SJCRH30 (cell line): ENCODE measurements at regions not wholly inside any gene's neighbourhood (a gene's known extent, or its start where the extent isn't known, plus 50 kb on each side); places are given as distances from the start of the nearest gene placed in this dataset.

Experiments used
- DNase-seq, 2 experiments: peaks; one replicate each; pipeline ENCODE4 v3.0.0-alpha.2; 2015 to 2020
- H3K27ac ChIP-seq: fragments of 250-450 bp; sonication (Bioruptor Pico); 2 replicates; pipeline ENCODE4 v1.5.1; 2020; ENCODE audit warnings: mild to moderate bottlenecking, moderate library complexity
- H3K27me3 ChIP-seq: fragments of 250-450 bp; sonication (Bioruptor Pico); 2 replicates; pipeline ENCODE4 v1.5.1; 2020; ENCODE audit warnings: mild to moderate bottlenecking, moderate library complexity
- H3K36me3 ChIP-seq: fragments of 250-450 bp; sonication (Bioruptor Pico); 2 replicates; pipeline ENCODE4 v1.5.1; 2020; ENCODE audit warnings: mild to moderate bottlenecking, moderate library complexity
- H3K4me1 ChIP-seq: fragments of 250-450 bp; sonication (Bioruptor Pico); 2 replicates; pipeline ENCODE4 v1.5.1; 2020; ENCODE audit warnings: mild to moderate bottlenecking, moderate library complexity
- H3K4me3 ChIP-seq: fragments of 250-450 bp; sonication (Bioruptor Pico); 2 replicates; pipeline ENCODE4 v1.5.1; 2020; ENCODE audit warnings: mild to moderate bottlenecking, moderate library complexity
- H3K9me3 ChIP-seq: fragments of 250-450 bp; sonication (Bioruptor Pico); replicated peaks from 2 replicates; pipeline ENCODE4 v1.5.1; 2020; ENCODE audit warnings: mild to moderate bottlenecking, moderate library complexity

DNA sequence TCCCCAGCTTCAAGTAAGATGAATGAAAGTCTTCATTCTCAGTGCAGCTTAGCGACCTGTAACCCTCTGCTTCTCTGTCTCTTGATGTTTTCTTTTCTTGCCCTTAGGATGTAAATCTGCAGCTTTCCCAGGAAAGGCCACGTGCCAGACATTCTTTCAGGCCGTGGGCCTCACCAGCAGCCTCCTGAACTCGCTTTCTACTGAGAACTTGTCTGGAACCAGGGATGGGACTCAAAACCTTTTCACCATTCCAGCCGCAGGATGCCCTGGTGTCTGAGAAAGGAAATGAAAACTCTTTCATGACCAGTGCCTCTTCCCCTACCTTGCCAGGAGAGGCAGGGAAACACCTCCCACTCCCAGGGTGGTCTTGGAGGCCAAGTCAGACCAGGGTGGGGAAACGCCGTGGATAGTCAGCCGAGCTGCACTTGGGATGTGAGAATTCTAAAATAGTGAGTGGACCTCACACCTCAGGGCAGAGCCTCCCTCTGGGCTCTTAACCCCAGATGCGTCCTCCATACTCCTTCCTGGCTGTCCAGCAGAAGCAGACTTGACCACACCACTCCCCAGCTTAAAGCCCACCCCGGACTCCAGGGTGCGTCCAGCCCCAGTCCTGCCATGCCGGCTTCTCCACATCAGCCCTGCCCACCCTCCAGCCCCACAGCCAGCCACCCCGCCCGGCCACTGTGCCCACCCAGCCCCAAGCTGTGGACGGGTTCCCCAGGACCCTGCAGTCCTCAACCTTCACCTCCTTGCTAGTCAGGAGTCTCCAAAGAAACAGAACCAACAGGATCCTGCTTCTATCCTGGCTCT is 115.5 kb downstream of the TWIST2 start:
- Histone ChIP-seq H3K4me1 (no peaks in the 10 kb centered on the region), H3K9me3 (no peaks in the 10 kb centered on the region), H3K27me3 (peaks cover 13% of the 10 kb centered on the region), H3K4me3 (no peak overlapping the region), H3K27ac (no peak overlapping the region), H3K36me3 (no peaks in the 10 kb centered on the region)
- no peak for DNase-seq

DNA sequence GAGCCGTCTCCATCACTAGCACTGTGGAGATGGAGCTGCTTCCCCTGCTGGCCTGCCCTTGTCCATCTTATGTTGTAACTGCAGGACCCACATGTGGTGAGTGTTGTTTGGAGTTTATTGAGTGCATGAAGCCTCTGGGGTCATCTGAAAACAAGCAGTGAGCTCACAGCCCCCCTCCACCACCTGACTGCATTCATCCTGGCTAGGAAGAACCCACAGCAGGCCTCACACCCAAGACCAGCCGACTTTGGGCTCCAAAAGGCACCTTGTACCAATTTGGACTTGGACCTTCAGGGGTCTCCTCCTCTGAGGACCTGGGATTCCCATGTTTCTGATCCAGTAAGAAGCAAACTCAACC is 116.1 kb downstream of the TWIST2 start:
- Histone ChIP-seq H3K9me3 (no peaks in the 10 kb centered on the region), H3K36me3 (no peaks in the 10 kb centered on the region), H3K27ac (no peak overlapping the region), H3K4me1 (no peaks in the 10 kb centered on the region), H3K4me3 (no peak overlapping the region), H3K27me3 (peaks cover 13% of the 10 kb centered on the region)
- DNase-seq, result no peak

DNA sequence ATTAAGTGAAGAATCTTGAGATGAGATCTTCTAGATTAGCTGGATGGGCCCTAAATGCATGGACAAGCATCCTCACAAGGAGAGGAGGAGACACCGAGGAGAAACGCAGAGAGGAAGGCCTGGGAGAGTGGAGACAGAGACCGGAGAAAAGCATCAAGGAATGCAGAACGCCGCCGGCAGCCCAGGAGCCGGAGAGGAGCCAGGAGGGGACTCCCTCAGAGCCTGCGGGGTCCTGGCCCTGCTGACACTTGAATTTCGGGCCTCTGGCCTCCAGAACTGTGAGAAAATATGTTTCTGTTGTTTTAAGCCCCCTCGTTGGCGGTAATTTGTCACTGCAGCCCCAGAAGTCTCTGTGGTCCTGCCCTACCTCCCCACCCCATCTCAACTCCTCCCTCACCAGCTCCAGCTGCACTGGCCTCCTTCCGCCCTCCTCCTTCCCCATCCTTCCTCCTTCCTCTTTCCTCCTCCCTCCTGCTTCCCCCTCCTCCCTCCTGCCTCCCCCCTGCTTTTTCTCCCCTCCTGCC is 116.7 kb downstream of the TWIST2 start:
- H3K36me3 ChIP-seq, result no peaks in the 10 kb centered on the region
- DNase-seq, result no peak
- no peak overlapping the region for H3K27ac ChIP-seq
- H3K9me3 ChIP-seq, result no peaks in the 10 kb centered on the region
- H3K4me1 ChIP-seq, result no peaks in the 10 kb centered on the region
- no peak overlapping the region for H3K4me3 ChIP-seq
- H3K27me3 ChIP-seq, result peaks cover 13% of the 10 kb centered on the region

DNA sequence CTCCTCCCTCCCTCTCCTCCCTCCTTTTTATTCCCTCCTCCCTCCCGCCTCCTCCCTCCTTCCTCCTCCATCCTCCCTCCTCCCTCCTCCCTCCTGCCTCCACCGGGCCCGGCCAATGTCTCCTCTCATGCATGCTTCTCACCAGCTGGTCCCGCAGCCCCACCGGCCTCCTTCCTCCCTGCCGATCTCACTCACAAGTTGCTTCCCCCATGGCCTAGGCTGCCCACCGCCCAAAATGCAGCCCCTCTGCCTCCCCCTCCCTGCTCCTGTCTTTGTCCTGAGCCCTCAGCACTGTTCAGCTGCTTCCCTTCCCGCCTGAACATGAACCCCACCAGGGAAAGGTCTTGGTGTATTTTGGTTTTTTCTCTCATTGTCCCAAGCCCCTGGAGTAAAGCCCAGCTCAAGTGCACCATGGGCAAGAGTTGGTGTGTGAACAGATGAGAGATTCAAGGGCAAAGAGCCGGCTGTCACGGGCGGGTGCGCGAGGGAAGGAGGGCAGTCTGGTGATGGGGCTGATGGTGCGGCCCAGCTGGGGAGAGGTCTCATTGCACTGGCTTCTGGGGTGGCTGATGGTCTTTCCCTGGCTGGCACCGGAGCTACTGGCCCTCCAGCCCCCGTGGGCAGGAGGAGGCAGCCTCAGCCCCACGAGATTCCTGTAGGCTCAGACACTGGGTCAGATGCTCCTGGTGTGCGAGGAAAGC is 117.6 kb downstream of the TWIST2 start:
- no peaks in the 10 kb centered on the region for H3K9me3 ChIP-seq
- no peak for DNase-seq

DNA sequence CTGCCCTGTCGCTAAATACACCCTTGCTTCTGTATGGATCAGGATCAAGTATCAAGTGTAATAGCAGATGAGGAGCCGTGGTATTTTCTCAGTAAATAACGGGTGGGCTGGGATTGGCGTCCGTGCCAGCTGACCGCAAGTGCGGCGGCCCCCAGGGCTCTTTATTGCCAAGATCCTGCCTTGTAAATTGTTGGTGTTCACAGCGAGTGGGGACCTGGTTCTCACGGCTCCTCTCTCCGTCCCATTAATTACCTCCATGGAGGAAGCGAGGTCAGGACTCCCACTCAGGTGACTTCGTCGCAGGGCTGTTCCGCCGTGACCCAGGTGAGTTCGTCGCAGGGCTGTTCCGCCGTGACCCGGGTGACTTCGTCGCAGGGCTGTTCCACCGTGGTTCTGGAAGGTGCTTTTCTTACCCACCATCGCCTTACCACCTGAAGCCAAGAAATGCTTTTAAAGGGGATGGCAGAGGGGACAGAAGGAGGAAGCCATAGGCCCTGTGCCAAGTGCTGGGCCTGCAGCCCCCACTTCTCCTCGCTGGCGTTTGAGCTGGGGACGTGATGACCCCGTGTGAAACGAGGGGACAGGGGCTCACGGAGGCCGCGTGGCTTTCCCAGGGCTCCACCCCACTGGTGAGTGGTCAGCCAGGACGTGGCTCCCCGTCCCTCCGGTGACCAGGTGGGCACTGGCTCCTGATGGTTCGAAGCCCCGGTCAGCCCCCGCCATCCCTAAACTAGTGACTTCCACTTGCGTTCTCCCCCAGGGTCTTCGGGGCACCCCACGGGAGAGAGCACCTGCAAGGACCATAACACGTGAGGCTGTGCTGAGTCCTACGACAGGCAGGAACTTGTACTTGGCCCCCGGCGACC is 118.4 kb downstream of the TWIST2 start:
- Histone ChIP-seq H3K4me3 (no peak overlapping the region), H3K9me3 (no peaks in the 10 kb centered on the region), H3K4me1 (no peaks in the 10 kb centered on the region), H3K27me3 (peaks cover 13% of the 10 kb centered on the region), H3K27ac (no peak overlapping the region), H3K36me3 (no peaks in the 10 kb centered on the region)
- no peak for DNase-seq

More for the DNA sequence above, 117.6 kb downstream of the TWIST2 start:
- Histone ChIP-seq H3K27me3 (peaks cover 13% of the 10 kb centered on the region), H3K4me1 (no peaks in the 10 kb centered on the region), H3K4me3 (no peak overlapping the region), H3K27ac (no peak overlapping the region), H3K36me3 (no peaks in the 10 kb centered on the region)

DNA sequence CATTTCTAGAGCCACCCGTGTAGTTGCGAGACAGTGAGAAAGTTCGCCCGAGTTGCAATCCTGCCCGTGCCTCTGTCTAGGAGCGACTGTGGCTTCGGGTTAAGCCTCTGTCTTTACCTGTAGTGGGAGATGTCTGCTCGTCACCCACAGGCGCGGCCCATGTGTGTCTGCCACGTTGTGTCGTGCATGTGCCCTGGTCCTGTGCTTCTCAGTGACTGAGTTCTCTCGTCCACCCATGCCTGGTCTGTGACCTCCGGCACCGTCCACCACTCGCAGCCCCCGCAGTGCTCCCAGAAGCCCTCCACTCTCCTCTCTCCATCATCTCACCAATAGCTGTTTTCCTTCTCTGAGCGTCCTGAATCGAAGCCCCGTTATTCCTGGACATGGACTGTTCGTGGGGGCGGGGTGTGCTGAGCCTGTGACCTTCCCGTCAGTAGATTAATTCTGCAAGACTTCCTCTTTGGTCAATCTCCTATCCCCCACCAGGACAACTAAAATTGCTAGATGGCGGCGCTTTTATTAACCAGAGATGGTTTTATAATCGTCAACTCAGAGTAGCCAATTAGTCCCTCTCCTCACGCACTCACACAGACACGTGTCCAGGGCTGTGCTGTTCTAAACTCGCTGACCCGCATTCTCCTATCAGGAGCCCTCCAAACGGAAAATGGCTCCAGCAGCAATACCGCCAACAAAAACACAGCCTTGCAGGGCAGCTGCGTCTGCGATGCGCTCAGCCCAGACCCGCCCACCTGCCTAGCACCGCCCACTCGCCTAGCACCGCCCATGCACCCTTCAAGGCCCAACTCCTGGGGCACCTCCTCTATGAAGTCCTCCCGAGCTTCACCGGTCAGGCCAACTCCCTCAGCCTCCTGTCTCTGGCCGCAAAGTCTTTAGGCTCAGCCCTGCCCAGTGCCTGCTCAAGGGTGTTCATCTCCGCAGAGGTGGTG is 119.4 kb downstream of the TWIST2 start:
- peaks cover 13% of the 10 kb centered on the region for H3K27me3 ChIP-seq
- no peak for DNase-seq

DNA sequence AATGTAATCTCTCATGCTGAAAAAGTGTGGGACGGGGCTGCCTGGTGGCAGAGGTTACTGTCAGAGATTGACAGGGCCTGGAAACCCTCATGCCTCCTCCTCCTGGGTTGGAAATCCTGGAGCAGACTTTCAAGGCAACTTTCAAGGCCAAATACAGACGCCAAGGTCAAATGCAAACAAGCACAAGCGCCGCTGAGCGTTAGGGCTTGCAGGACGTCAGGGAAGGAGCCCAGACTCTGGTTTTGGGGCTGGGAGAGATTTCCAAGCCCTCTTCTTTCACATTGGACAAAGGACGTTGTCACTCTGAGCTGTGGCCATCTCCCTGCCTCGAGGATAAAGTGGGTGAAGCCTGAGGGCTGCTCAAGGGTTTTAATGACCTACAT is 120.1 kb downstream of the TWIST2 start:
- Histone ChIP-seq H3K9me3 (no peaks in the 10 kb centered on the region), H3K4me1 (no peaks in the 10 kb centered on the region), H3K36me3 (no peaks in the 10 kb centered on the region), H3K27me3 (peaks cover 13% of the 10 kb centered on the region), H3K4me3 (no peak overlapping the region), H3K27ac (no peak overlapping the region)
- no peak for DNase-seq

More for the DNA sequence above, 119.4 kb downstream of the TWIST2 start:
- H3K36me3 ChIP-seq, result no peaks in the 10 kb centered on the region
- H3K4me1 ChIP-seq, result no peaks in the 10 kb centered on the region
- no peaks in the 10 kb centered on the region for H3K9me3 ChIP-seq
- H3K4me3 ChIP-seq, result no peak overlapping the region
- no peak overlapping the region for H3K27ac ChIP-seq

DNA sequence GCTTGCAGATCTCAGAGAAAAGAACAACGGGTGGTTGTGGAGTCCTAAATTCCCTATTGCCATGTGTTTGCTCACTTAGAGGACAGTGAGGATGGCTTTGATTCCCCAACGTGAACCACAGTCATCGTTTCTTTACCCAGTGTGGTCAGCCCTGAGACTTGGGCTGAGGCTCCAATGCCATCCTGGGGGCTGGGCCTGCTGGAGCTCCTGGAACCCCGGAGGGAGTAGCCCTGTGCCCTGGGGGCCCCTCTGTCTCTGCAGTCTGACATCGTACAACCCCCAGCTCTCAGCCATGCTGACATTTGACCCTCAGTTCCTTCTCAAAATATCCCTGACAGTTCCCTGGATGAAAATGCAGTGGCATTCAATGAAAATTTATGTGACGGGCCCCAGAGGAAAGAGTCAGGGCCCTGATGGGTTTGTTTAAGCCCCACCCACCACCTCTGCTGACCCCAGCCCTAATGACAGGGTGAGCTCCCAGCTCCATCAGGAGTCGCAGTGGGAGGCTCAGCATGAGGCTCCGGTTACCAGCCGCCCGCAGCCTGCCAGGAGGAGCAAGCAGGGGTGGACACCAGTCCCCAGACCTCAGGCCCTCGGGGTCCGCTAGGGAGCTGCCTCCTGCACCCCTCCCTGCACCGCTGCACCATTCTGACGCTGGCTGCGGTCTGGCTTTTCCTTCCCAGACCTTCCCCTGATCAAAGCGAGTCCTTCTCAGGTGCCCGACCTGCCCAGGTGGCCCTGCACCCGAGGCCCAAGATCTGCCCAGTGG is 120.9 kb downstream of the TWIST2 start:
- DNase-seq, result no peak

DNA sequence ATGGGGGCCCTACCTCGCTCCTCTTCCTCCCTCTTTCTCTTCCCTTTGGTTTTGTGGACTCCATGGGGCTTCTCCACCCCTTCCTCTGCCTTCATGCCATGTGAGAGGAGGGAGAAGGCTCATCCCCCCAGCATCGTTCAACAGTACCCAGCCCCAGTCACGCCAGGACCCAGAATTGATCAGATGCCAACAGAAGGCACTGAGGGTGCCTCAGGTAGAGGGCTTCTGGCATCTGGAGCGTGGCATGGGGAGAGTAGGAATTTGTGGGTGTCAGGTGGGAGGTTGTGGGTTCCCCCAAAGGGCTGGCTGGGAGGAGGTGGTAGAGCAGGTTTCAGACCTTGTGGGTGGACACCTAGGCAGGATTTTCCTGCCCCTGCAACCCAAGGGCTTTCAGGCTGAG is 122.0 kb downstream of the TWIST2 start:
- Histone ChIP-seq H3K27me3 (peaks cover 6% of the 10 kb centered on the region), H3K9me3 (no peaks in the 10 kb centered on the region), H3K4me3 (no peak overlapping the region), H3K4me1 (no peaks in the 10 kb centered on the region), H3K27ac (no peak overlapping the region), H3K36me3 (no peaks in the 10 kb centered on the region)
- no peak for DNase-seq

More for the DNA sequence above, 120.9 kb downstream of the TWIST2 start:
- H3K4me1 ChIP-seq, result no peaks in the 10 kb centered on the region
- no peak overlapping the region for H3K4me3 ChIP-seq
- no peak overlapping the region for H3K27ac ChIP-seq
- H3K27me3 ChIP-seq, result peaks cover 13% of the 10 kb centered on the region
- no peaks in the 10 kb centered on the region for H3K9me3 ChIP-seq
- no peaks in the 10 kb centered on the region for H3K36me3 ChIP-seq

DNA sequence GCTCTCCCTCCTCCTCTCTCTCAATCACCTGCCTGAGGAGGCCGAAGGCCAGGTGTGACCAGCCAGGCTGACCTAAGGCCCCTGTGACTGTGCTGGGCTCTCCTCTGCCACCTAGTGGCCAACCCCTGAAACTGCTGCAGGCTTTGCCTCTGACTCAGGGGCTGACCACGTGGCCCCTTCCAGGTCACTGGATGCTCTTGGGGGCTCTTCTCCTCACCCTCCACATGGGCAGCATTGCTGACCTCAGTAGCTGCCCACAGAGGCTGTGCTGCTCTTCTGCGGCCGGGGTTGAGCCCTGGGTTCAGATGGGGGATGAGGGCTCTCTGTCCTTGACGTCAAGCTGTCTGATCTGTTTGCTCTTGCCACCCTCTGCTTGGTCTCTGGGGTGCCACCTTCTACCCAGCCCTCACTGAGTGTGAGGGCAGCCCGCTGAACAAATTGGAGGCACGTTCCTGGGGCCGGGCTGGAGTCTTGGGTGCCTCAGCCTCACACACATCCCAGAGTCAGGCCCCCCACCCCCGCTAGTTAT is 122.7 kb downstream of the TWIST2 start:
- Histone ChIP-seq H3K36me3 (no peaks in the 10 kb centered on the region), H3K4me1 (no peaks in the 10 kb centered on the region), H3K9me3 (peaks cover 2% of the 10 kb centered on the region), H3K27ac (no peak overlapping the region), H3K4me3 (no peak overlapping the region), H3K27me3 (peaks cover 6% of the 10 kb centered on the region)
- DNase-seq, result peak; percentile 33 to 70

DNA sequence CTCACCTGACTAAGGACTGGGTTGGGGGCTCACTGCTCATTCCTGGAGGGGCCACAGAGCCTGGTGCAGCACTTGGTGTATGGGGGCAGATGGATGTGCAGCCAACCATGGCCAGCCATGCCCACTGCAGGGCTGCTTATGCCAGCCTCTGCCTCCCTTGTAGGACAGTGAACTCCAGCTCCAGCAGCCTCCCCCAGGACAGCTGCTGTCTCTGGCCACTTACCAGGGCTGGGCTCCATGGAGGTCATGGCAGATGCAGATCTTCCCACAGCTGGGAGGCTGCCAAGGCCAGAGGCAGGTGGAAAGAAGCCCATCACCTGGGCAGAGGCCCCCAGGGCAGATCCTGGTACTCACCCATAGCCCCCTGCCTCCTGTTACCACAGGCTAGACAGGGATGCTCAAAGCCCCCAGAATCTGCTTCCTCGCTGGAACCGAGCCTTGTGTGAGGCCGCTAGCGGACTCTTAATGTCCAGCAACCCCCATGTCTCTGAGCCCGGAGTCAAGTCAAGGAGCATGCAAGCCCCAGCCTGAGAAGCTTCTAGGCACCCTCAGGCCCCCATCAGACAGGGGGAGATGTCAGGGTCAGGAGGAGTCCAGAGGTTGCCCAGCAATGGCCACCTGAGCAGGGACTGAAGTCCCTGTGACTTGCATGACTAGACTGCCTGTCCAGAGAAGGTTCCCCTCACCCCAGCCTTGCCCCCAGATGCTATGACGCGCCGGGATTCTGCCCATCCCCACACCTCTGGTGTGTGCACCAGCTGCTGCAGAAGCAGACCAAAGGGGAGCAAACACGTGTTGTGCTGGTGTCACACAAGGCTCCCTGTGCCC is 123.6 kb downstream of the TWIST2 start:
- Histone ChIP-seq H3K27me3 (peaks cover 5% of the 10 kb centered on the region), H3K27ac (no peak overlapping the region)
- DNase-seq, result no peak

DNA sequence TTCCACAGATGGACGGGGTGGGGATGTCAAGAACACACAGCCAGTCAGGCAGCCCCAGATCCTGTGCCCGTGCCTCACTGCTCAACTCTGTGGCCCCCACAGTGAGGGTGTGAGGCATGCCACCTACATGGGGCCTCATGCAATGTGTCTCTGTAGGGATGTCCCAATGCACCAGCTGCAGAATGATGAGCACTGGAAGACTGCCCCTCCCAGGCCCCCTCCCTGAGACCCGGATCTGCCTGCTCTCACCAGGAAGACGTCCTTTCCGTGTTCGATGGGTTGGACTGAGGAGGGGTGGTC is 124.2 kb downstream of the TWIST2 start:
- Histone ChIP-seq H3K4me3 (no peak overlapping the region), H3K36me3 (no peaks in the 10 kb centered on the region), H3K9me3 (peaks cover 5% of the 10 kb centered on the region), H3K27ac (no peak overlapping the region), H3K4me1 (no peaks in the 10 kb centered on the region), H3K27me3 (no peaks in the 10 kb centered on the region; the same call in 1 of the 2 replicates)
- no peak for DNase-seq

More for the DNA sequence above, 123.6 kb downstream of the TWIST2 start:
- Histone ChIP-seq H3K4me3 (no peak overlapping the region), H3K36me3 (no peaks in the 10 kb centered on the region), H3K9me3 (peaks cover 5% of the 10 kb centered on the region), H3K4me1 (no peaks in the 10 kb centered on the region)
